VCaP (cell line): ENCODE measurements at regions not wholly inside any gene's neighbourhood (a gene's known extent, or its start where the extent isn't known, plus 50 kb on each side); places are given as distances from the start of the nearest gene placed in this dataset.

Source experiments
- H3K27ac ChIP-seq: fragments of 450-650 bp; 2 replicates; pipeline ENCODE4 v1.5.1; 2017
- TF ChIP-seq, protein P1 (sequence below): fragments of 450-650 bp; conservative IDR thresholded peaks from 2 replicates; pipeline ENCODE4 v1.5.1; 2017; ENCODE audit warnings: mild to moderate bottlenecking, moderate library complexity

DNA sequence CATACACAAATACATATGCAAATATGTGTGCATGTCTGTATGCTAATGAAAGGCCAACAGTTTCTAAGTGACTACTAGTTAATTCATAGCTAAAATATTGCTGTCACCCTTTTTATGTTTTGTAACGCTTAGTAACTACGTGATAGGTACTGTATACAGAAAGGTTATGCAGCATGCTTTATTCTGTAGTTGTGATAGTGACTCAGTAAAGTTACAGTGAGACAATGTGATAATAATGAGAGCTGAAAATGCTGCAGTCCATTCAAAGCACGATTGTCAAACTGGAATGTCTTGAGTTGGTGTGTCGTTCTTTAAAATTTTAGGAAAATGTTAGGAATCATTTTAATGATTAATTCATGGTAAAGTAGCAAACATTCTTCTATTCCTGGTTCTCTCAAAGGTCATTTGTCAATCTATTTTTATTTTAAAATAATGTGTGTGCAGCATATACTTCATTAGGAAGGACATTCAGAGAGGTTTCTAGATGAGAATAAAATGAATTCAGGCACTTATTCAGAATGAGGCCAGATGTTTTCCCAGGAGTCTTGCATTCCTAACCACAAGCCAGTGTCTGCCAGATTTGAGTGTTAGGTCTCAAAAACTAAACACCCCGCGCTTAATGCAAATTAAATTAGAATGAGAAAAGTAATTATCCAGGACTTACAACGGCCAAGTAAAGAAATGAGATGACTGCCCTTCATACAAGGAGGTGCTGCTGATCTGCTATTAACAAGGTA, 408.8 kb upstream of the FZD8 start:
- no peak overlapping the region for H3K27ac ChIP-seq
- TF ChIP-seq, protein P1, sequence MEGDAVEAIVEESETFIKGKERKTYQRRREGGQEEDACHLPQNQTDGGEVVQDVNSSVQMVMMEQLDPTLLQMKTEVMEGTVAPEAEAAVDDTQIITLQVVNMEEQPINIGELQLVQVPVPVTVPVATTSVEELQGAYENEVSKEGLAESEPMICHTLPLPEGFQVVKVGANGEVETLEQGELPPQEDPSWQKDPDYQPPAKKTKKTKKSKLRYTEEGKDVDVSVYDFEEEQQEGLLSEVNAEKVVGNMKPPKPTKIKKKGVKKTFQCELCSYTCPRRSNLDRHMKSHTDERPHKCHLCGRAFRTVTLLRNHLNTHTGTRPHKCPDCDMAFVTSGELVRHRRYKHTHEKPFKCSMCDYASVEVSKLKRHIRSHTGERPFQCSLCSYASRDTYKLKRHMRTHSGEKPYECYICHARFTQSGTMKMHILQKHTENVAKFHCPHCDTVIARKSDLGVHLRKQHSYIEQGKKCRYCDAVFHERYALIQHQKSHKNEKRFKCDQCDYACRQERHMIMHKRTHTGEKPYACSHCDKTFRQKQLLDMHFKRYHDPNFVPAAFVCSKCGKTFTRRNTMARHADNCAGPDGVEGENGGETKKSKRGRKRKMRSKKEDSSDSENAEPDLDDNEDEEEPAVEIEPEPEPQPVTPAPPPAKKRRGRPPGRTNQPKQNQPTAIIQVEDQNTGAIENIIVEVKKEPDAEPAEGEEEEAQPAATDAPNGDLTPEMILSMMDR, result no peak

DNA sequence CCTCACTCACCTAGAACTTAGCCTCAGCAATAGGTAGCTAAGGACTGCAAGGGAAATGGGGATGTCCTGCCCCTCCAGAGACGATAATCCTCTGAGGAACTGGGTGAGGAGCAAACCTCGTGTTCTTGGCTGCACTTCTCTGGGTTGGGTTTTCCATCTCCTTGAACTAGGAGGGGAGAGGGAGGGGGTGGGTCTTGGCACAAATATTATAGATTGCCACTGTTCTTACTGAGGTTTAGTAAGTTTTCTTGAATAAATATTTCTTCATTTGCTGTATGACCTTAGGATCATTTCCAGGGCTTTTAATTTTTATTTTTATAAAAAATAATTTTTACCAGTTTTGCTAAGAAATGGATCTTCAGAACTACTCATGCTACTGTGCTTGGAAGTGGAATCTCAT, 406.7 kb upstream of the FZD8 start:
- TF ChIP-seq, protein P1, result no peak
- no peak overlapping the region for H3K27ac ChIP-seq

DNA sequence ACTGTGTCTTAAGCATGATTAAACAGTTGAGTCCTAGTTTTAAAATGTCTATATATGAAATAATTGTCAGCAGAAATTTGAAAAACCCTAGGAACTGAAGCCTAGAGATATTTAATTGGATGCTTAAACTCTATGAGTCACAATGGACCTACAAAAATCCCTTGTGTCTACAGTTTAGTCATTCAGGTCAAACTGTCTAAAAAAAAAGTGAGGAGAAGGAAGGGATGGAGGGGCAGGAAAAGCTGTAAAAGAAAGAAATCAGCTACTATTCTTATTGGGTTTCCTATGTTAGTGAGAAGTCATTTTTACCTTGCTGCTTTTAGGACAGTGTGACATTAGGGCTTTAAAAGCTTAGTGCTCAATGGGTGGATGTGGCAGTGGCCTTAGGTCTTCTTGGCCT, 406.1 kb upstream of the FZD8 start:
- no peak overlapping the region for H3K27ac ChIP-seq
- TF ChIP-seq, protein P1, result no peak

DNA sequence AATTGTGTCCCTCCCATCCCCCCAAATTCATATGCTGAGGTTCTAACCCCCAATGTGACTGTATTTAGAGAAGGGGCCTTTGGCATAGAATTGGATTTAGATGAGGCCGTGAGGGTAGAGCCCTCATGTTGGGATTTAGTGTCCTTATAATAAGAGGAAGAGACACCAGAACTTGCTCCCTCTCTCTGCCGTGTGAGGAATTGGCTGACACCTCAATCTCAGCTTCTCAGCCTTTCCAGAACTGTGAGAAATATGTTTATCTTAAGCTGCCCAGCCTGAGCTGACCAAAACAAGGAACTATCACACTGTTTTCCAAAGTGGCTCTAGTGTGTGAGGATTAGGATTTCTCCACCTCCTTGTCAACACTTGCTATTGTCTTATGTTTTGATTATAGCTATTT, 400.0 kb upstream of the FZD8 start:
- no peak overlapping the region for H3K27ac ChIP-seq
- TF ChIP-seq, protein P1, result no peak

DNA sequence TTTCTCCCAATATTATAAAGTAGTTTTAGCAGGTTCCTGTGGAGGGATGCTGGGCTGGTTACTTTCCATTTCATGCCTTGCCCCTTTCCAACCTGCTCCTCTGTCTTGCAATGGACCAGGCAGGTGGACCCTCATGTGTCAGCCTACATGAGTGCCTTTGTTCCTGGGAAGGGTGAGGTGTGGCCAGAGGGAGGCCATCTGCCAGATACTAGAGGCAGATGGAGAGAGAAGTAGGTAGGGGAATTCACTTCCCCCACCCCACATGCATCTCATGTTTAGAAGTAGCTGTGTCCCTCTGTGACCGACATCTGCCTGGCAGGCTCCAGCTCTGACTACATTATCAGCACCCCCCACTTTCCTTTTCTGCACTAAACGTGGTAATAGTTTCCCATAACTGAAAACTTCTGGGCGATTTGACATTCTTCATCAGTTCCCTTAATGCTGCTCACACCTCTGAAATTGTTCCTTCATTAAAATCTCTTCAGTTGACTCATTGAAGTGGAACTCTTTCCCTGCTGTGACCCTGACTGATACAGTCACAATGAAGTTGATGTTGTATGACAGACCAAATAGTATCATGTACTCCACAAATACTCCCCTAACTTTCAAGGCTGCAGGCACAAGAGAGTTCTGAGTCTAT, 396.3 kb upstream of the FZD8 start:
- TF ChIP-seq, protein P1, result no peak
- H3K27ac ChIP-seq, result no peak overlapping the region

DNA sequence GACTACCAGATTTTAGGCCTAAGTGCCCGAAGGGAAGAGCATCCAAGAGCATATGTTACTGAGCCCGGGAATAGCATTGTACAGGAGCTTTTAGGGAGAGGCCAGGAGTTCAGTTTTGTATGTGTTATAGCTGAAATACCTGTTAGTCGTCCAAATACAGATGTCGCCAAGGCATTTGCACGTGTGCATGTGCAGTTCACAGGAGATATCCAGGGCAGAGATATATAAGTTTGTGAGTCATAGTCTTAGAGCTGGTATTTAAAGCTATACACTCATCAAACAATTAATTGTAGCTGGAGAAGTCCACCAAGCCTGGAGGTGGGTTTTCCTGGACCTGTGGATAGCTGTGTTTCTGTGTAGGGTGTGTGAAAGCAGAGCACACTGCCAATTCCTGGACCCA, 394.0 kb upstream of the FZD8 start:
- TF ChIP-seq, protein P1, result no peak
- H3K27ac ChIP-seq, result no peak overlapping the region

DNA sequence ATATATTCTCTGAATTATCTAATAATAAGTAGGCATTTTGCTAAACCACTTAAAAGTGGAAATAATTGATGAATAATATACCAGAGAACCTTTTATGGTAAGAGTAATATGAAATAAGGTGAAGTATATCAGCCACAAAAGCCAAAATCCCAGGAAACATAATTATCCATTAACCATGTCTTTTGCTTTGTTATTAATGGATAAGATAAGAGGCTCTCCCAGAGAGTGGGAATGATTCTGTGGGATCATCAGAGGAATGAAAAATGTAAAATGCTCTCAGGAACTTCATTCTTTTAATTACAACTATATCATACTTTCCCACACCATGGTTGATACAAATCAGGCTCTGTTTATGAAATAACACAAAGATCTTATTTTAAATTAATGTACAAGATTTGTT, 391.7 kb upstream of the FZD8 start:
- TF ChIP-seq, protein P1, result no peak
- no peak overlapping the region for H3K27ac ChIP-seq
